NCI-H774 (cell line): ENCODE measurements at regions not wholly inside any gene's neighbourhood (a gene's known extent, or its start where the extent isn't known, plus 50 kb on each side); places are given as distances from the start of the nearest gene placed in this dataset.

Source experiments
- DNase-seq: peaks from one replicate; lab custom pipeline; 2025; lab: John Stamatoyannopoulos, UW

DNA sequence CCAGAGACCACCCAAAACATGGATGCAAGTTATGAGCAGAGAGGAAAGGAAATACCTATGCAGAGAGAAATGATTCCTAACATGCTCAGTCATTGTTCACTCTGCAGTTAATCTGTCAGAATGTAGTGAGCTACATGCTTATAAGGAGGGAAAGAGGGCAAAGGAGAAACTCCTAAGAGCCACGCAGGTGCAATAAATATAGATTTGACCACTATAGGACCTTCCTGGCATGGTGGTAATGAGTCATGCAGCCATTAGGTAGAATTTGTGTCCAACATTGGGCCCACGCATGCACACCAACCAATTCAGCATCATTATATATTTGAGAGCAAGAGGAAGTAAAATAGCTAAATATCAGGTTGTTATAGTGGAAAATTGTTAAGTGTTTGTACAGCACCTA, 699.9 kb downstream of the DSC3 start:
- no peak for DNase-seq

DNA sequence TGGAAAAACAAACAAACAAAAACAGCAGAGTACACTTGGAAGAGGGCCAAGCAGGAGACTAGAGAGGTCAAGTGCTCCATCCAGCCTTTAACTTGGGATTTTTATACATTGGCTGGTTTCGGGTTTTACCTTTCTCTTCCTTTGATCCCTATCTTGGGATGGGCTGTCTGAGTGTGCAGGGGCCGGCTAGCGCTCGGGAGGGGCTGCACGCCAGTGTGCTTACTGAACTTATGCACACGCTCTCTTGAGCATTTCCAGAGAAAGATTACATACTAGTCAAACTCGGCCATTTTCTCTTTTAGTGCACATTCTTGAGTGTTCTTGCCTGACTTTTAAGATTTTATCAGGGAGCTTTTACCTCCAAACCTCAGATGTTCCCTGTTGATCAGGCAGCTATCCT, 707.8 kb downstream of the DSC3 start:
- DNase-seq, result no peak

DNA sequence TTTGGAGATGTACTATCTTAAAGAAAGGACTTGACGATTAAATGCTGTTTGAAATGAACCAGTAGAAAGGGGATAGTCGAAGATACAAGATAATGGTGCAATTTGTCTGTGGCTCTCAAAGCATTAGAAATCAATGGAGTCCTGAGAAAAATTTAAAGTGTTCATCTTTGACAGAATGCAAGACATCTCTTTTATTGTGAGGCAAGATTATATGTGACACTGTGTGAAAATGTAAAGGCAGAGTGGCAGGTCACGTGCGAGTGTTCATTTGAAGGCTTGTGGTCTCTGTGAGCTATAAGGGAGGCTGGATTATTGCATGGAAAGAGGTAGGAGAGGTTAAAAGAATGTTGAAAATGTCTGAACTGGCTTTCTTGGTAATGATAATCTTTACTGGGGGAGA, 709.2 kb downstream of the DSC3 start:
- DNase-seq, result no peak

DNA sequence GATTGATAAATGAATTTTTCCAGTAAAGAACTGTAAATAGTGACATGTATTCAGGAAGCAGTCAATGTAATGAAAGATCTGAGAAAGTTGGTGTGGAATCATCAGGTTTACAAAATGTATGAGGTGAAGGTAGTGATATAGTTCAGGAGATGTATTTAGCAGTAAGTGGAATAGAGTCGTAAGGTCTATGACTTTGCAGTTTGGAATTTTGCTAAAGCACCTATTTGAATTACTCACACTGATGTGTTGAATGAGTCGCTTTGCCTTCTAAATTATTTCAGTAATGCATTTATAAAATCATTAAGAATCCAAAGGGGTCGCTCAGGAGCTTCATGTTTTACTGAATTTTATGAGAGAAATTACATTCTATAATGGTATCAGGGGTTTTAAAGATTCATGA, 713.7 kb downstream of the DSC3 start:
- no peak for DNase-seq

DNA sequence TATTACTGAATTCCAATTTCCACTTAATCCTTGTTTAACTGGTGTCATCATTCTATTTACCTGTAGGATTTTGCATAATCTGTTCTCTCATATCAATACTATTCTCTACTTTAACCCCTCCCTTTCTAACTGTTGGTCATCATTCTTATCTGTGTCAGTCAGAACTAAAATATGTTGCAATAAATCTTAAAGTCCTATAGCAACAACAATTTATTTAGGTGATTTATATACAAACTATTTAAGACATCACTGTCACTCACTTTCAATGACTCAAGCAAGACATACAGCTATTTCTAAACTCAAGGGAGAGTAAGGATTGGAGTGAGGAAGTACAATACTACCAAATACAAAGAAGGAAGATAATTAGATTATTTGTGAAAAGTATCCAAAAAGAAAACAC, 740.4 kb downstream of the DSC3 start:
- no peak for DNase-seq

DNA sequence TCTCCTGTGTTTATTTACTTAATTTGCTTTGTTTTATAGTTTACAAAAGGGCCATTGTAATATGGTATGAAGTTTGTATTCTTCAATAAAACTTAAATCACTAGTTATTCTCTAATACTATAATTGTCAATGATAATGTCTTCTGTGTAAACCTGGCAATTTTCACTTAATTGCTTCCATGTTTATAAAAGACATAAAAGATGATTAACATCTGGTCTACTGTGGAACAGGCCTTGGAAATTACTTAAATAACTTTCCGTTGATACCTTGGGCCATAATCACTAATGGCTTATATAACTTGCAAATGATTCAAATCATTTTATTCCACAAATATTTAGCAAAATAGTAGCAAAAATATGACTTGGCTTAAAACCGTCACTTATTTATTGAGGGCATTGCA, 743.8 kb downstream of the DSC3 start:
- DNase-seq, result no peak

DNA sequence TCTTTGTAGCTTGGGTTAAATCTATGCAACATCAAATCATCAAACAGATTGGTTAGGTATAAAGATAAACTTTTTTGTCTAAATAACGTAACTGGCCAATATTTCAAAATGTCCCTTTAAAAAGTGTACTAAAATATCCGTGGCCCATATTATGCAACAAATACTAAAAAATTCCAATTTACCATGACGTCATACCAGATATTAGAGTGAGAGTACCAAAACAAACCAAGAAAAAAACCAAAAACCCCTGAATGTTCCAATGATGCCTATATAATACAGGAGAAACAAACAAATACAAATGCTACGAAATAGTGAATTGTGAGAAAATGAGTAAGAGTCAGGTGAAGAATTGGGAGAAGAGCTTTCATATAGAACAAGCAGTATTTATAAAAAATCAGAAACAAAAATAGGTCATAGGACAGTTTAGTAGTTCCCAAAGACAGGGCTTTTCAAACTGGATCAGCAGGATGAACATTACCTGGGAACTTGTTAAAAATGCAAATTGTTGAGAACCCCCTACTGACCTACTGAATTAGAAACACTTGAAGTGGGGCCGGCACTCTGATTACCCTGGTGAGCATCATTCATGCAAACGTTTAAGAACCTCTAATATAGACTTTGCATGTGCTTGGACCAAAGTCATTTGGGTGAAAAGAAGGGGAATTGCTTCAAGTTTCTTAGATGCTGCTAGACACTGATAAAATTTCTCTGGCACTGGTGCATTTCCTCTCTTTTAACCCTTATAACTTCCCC, 753.7 kb downstream of the DSC3 start:
- DNase-seq, result no peak

DNA sequence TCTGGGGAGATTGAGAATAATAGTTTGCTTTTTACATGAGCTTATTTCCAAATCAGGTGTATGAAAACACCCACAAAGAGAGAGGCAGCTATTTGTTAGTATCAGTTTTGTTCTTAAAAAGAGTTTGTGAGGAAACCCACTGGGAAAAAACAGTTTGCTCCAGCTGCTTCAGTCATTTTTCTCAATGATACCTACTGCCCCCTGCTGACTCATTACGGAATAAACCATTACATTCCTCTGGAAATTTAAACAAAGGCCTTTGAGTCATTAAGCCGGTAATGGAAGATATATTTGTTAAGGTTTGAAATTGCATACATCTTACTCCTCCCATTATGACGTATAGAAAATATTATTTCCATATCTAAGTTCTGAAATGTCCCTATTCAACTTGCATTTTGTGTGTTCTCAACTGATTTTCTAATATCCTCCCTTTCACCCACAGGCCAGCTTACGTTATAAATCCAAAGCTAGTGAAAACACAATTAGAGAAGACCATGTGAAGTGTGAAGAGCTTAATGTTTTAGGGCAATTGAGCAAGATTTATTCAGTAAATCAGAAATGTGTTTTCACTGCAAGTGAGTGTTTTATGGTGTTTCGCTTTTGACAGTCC, 761.6 kb downstream of the DSC3 start:
- DNase-seq, result peak; percentile 12

DNA sequence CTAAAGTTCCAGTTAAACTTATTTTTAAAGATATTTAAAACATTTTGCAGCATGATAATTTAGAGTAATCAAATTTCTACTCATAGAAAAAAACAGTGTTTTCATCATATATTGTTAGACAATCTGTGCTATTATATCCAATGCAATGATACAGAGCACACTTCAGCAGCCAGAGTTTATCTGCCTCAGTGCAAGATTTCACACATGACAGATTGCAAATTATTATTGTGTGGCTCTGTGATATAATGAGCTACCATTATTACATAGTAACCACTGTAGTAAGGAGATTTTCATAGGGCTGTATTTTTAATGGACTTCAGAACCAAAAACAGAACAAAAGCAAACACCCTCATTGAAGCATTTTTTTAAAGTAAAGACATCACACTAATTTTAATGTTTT, 762.4 kb downstream of the DSC3 start:
- DNase-seq, result no peak

DNA sequence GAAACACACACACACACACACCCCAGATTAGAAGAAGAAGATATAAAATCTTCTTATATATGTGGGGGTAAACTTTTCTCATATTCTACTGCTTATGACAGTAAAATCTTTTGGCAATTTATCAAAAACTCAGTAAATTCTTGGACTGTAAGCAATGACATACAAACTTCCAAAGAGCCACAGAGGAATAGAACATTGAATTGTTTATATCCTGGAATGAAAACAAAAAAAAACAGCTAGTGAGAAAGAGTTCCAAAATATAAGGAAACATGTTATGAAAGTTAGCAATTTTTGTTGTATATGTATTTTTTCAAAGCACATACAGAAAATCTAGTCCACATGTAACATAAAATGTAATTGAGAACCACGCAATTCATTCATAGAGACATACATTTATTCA, 764.9 kb downstream of the DSC3 start:
- DNase-seq, result no peak

DNA sequence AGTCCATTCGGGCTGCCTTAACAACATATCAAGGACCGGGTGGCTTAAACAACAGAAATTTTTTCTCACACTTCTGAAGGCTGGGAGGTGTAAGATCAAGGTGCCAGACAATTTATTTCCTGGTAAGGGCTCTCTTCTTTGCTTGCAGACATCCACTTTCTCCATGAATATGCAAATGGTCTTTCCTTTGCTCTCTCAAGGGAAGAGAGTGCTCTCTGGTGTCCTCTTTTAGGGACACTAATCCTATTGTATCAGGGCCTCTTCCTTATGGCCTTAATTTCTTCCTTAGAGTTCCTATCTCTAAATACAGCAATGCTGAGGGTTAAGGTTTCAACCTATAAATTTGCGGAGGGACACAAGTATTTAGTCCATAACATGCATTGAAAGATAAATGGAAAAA, 770.8 kb downstream of the DSC3 start:
- no peak for DNase-seq

DNA sequence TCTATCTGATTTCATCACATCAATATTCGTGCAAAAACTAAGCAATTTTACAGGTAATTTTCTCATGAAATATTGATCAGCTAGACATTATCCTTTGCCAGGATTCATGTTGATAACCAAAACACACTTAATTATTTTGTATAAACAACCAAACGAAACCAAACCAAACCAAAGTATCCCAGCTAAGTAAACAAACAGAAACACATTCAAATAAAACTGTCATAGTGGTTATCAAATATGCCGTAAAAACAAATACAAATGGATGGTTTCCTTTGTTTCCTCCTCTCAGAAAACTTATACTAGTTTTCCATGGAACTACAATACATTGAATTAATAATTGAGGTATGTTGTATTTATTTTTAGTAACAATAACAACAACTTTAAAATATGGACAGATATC, 777.4 kb downstream of the DSC3 start:
- DNase-seq, result no peak

DNA sequence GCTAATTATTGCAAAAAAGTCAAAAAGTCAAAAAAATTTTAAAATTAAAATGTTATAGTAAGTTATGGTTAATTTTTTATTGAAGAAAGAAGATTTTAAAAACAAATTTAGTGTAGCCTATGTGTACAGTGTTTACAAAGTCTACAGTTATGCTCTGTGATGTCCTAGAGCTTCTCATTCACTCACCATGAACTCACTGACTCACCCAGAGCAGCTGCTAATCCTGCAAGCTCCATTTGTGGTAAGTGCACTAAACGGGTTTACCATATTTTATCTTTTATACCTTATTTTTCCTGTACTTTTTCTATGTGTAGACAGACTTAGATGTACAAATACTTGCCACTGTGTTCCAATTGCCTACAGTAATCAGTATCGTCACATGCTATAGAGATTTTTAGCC, 788.2 kb downstream of the DSC3 start:
- no peak for DNase-seq

DNA sequence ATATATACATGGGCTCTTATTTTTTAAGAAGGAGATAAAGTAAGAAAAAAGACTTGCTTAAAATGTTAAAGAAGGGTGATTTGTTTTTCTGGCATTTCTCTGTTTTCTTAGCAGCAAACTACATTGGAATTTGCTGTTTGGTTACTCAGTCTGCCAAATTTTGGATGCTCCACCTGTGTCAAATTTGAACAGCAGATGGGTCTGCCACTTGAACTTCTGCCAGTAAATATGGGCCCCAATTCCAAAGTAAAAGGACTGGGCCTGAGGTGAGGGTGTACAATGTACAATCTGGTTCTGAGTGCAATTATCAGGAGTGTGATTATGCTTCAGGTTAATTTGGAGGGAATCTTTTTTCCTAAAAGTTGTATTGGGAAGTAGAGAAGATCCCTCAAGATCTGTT, 794.5 kb downstream of the DSC3 start:
- no peak for DNase-seq

DNA sequence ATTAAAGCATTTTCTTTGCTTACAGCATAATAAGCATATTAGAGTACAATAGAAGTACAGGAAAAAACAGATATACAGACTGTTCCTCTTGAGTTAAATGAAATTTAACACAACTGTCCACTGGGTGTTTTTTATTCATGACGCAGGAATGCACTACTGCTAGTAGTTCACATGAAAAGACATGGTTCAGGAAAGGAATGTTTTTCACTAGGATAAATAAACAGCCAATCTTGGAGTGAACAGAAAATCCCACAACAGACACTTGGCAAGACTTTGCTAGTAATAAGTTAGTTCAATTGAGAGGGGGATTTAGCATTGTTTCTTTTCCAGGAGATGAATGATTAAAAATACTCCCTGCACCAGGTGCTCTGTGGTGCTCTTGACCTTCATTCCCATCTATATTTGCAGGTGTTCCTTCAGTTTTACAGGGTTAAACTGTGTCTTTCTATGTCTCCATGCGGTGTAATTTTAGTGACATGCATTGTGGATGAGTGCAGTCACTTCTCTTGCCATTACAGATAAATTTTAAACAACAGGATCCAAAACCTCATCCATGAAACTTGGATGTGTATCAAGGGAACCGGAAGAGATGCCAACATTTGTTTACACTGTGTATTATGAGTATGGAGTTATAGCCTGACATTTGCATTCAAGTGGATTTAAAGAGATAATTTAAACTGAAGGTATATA, 796.6 kb downstream of the DSC3 start:
- DNase-seq, result no peak

DNA sequence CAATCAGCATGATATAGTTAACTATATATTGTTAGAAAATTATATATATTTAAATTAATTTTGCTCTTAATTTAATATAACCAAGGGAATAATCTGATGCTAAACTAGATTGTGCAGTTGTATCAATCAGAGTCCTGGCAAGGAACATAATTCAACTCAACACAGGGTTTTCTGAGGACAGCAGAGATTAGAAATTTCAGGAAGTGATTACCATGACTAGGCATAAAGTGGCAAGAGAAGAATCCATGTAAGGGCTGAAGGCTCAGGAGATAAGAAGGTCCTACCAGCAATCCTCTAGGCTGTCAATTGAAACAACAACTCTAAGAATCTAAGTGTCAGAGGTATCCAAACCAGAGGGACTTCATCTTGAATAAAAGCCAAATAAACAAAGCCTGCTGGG, 807.8 kb downstream of the DSC3 start:
- no peak for DNase-seq

DNA sequence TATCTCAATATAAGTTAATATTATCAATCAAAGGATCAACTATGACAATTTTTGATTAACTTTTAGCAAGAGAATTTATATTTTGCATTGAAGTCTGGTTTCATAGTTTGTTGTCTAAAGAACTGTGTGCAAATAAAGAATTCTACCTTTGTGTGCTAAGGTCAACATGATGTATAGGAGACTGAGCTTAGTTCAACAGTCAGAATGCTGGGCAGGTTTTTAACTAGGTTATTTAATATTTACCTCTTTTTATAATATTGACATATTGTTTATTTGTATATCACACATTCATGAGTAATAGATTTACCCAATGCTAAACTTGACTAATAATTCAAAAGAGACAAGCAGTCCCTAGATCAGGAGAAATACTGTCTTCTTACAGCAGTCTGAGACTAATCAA, 831.4 kb downstream of the DSC3 start:
- DNase-seq, result no peak

DNA sequence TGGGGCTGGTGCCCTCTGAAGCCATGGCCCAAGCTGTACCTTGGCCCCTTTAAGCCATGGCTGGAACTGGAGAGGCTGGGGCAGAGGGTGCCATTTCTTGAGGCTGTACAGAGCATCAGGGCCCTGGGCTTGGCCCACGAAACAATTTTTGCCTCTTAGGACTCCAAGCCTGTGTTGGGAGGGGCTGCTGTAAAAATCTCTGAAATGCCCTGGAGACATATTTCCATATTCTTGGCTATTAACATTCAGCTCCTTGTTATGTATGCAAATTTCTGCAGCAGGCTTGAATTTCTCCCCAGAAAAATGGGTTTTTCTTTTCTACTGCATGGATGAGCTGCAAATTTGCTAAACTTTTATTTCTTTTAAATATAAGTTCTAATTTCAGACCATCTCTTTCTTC, 834.0 kb downstream of the DSC3 start:
- DNase-seq, result no peak

DNA sequence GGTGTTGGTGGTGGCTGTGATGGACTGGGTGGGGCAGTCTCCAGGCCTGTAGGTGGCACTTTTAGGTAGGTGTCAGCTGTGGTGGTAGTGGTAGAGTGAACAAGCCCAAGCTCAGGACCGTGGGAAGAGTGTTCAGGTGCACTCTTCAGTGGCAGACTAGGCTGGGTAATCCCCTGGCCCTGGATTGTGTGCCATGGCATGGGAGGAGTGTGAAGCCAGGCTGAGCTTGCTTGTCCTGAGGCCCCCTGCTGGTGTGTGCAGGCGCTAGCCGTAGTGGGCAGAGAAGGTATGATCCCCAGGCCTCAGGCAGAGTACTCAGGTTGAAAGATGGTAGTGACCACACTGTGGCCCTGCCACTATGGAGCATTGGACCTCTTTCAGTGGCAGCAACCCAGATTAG, 850.3 kb downstream of the DSC3 start:
- DNase-seq, result no peak

DNA sequence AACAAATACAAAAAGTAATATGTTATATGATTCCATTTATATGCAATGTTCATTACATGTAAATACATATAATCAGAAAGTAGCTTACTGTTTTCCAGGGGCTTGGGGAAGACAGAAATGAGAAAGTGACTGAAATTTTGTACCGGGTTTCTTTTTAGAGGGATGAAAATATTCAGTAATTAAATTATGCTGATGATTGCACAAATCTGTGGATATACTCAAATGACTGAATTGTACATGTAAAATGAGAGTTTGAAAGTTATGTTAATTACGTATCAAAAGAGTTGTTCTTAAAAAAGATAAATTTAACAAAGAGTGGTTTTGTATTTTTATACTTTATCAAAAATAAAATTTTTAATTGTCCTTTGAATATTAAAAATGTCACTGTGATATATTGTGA, 856.3 kb downstream of the DSC3 start:
- DNase-seq, result no peak

DNA sequence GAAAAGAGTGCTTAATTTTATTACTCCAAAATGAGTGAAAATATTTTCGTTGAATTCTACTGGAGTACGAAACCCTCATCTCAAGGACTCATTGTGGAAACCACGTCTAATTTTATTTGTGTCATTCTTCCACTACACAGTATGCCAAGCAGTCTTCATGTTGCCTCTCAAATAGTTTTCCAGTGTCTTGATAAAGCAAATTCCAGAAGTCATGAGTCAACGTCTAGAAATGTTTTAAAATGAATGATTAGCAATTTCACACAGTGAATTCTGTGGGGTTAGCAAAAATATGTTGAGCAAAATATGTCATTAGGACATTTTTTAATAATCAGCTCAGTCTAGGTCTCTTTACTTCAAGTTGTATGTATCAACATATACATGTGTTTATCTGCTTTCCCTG, 865.5 kb downstream of the DSC3 start:
- DNase-seq, result no peak

DNA sequence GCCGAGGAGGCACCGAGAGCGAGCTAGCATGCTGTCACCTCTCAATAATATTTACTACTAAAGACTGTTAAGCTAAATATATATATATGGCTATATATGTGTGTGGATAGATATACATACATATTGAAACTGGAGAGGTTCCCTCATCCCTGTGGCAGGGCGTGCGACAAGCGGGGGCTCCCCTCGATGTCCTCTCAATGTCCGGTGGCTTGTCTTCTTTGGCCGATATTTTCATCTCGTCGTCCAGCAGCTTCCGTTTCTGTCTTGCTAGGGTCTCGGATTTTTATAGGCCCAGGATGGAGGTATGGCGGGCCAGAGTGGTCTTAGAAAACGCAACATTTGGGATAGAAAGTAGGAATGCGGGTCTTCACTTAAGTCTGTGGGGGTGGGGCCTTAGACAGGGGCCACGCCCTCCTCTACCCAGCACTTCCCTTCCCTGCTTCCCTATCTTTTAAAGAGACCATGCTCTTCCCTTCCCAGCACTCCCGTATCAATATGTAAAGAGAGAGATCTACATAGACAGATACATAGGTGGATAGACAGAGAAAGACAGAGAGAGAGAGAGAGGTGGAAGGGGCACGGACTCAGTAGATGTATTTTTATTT, 866.8 kb downstream of the DSC3 start:
- no peak for DNase-seq

DNA sequence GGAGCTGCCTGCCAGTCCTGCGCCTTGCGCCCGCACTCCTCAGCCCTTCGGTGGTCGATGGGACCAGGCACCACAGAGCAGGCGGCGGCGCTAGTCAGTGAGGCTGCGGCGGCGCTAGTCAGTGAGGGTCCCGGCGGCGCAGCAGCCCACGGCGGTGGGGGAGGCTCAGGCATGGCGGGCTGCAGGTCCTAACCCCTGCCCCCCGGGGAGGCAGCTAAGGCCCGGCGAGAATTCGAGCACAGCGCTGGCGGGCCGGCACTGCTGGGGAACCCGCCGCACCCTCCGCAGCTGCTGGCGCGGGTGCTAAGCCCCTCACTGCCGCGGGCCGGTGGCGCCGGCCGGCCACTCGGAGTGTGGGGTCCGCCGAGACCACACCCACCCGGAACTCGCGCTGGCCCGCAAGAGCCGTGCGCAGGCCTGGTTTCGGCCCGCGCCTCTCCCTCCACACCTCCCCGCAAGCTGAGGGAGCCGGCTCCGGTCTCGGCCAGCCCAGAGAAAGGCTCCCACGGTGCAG, 867.4 kb downstream of the DSC3 start:
- no peak for DNase-seq
